ENCODE measurements at regions not wholly inside any gene's neighbourhood (a gene's known extent, or its start where the extent isn't known, plus 50 kb on each side); places are given as distances from the start of the nearest gene placed in this dataset.

- no peak for TF ChIP-seq RNF2 (IDR thresholded peaks at IDR 0.05; ENCODE audit: borderline replicate concordance, low read depth, low read length, missing control alignments, poor library complexity, severe bottlenecking)
- no peak for TF ChIP-seq NRF1 (IDR thresholded peaks at IDR 0.05; ENCODE audit: low read depth, low read length)
- TF ChIP-seq POLR2AphosphoS5 (IDR thresholded peaks at IDR 0.05; ENCODE audit: low read depth, low read length), result no peak
- TF ChIP-seq CTCF (IDR thresholded peaks at IDR 0.05; ENCODE audit: control extremely low read depth in 1 of 3, insufficient read depth in 1 of 3, low read depth in 1 of 3, low read length in 3 of 3), result no peak
- no peak for TF ChIP-seq POLR2A (IDR thresholded peaks at IDR 0.05; ENCODE audit: control extremely low read depth in 1 of 2, low read depth in 2 of 2, low read length in 2 of 2)
Measured at GRCh38 chr20:41998539-41999341, 380.6 kb upstream of the CHD6 start.

Measured in H1 (cell line).